Right lobe of liver (tissue), 4 donors: ENCODE measurements at regions not wholly inside any gene's neighbourhood (a gene's known extent, or its start where the extent isn't known, plus 50 kb on each side); places are given as distances from the start of the nearest gene placed in this dataset.

Experiments used
- POLR2A ChIP-seq: fragments of 450-650 bp; IDR thresholded peaks from one replicate; pipeline ENCODE4 v1.6.1; 2017; ENCODE audit warnings: antibody characterized with exemption, mild to moderate bottlenecking
- TF ChIP-seq, protein P1 (sequence below), 4 donors: fragments of 200-600 bp in 3 of 4; fragments of 450-650 bp in 1 of 4; IDR thresholded peaks; one replicate each; pipeline versions ENCODE4 v1.5.1 to v1.8.0; 2016 to 2022; ENCODE audit warnings: antibody characterized with exemption in 4 of 4, mild to moderate bottlenecking in 2 of 4
- donor health status: DM: no; HTN: no; CAD: no.
- donor health status: DM: no; HTN: no; CAD: no.
- donor health status: DM: no; HTN: yes; CAD: no.

DNA sequence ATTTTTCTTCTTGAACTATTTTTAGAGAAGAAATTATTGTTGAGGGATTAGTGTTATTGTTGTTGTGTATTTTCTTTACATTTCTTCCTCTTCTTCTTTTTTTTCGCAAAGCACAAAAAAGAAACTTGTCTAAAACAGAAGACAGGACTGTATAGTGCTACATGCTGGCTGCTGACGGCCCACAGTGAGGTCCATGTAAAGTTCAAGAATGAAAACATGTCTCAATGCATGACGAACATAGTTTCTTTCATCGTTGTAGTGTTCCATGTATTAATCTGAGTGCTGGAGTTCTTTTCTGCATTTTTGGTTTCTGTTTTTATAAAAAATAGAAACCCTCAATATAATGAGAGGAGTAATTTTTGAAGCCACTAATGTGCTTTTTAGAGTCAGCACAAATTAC is 462.9 kb upstream of the MARCKS start:
- TF ChIP-seq POLR2A, result no peak
- TF ChIP-seq, protein P1, sequence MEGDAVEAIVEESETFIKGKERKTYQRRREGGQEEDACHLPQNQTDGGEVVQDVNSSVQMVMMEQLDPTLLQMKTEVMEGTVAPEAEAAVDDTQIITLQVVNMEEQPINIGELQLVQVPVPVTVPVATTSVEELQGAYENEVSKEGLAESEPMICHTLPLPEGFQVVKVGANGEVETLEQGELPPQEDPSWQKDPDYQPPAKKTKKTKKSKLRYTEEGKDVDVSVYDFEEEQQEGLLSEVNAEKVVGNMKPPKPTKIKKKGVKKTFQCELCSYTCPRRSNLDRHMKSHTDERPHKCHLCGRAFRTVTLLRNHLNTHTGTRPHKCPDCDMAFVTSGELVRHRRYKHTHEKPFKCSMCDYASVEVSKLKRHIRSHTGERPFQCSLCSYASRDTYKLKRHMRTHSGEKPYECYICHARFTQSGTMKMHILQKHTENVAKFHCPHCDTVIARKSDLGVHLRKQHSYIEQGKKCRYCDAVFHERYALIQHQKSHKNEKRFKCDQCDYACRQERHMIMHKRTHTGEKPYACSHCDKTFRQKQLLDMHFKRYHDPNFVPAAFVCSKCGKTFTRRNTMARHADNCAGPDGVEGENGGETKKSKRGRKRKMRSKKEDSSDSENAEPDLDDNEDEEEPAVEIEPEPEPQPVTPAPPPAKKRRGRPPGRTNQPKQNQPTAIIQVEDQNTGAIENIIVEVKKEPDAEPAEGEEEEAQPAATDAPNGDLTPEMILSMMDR (IDR thresholded peaks at IDR 0.05), result no peak
